CD4-positive, alpha-beta T cell treated with Interleukin-4 for 4 hours (primary cell): ENCODE measurements at regions not wholly inside any gene's neighbourhood (a gene's known extent, or its start where the extent isn't known, plus 50 kb on each side); places are given as distances from the start of the nearest gene placed in this dataset.

Source experiments
- DNase-seq: peaks from one replicate; pipeline ENCODE4 v3.0.0-alpha.2; 2020

DNA sequence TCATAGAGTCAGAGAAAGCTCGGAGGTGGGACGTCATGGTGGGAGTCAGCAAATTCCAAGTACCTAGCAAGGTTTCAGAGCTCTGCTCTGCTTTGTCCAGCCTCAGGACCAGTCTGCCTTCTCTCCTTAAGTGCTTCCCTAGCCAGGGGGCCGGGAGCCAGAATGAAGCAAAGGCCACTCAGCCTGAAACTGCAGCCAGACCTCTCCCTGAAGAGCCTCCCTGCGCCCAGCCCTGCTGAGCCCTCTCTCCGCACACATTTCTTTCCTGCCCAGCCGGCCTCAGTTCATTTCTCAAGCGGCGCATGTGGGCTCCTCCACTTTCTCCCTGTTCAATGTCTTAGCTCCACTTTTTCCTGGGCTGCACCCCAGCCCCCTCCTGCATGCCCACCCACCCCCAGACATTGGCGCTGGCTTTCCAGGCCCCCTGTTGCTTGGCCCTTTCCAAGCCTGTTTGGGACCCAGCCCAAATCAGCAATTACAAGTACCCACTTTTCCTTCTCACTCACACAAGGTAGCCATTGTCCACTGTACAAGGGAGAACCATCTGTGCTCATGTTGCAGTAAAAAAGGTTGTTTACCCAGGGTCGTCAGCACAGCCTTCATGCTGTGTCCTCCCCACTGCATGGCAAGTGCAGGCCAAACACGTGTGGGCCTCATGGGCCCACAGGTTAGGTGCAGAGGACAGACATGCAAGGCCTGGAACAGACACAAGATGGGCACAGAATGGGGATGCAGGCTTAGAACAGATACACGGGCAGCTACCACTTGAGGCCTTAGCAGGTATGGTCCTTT lies 147.1 kb downstream of the MRPL14 start:
- DNase-seq, result no peak

DNA sequence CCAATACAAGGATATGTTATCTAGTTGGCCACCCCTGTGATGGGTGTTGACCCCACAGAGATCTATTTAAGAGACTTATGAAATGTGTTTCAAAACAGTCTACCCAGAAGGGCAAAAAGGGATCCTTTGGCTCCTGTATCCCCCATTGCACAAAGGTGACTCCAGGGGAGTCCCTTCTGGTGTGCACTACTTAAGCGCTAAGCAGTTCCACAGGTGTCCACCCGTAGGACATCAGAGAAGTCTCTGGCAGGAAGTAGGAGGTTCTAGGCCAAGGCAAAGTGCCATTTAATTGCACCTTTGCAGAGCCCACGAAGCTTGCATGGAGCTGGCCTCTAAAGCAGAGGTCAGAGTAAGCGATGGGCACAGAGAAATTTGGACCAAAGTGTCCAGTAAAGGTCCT lies 147.7 kb downstream of the MRPL14 start:
- DNase-seq, result no peak

DNA sequence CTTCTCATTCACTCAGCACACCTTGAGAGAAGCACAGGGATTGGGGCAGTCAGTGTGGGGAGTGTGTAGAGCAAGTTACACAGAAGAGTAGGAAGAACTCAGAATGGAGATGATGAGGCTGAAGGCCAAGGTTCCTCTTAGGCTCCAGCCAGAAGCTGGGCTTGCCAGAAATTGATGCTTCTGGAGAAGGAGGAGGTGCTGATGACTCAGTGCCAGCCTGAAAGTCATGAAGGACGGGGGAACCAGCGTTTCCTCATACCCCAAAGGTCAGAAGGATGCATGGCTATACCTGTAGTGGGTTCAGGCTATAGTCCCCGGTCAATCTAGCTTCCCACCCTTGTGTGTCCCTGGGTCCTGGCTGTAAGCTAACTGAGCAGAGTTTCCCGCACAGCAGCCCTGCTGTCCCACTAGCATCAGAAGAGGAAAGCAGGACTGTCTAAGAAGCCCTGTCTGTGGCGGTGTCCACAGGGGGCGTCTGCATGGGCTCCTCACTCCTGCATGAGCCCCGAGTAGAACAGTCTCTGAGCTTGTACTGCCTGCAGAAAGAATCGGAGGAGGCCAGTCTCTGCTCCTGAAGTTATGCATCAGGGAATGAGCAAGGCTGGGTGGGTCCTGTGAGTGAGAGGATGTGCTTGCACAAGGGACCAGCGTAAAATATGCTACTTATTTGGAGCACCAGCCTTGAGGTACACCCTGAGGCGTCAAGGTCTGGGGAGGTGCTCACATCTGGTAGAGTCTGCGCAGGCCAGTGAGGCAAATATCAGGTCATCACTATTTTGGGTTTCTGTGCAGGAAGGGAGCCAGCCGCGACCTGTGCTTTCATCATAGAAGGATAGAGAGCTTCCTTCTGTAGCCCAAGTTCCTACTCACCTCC lies 148.5 kb downstream of the MRPL14 start:
- no peak for DNase-seq

DNA sequence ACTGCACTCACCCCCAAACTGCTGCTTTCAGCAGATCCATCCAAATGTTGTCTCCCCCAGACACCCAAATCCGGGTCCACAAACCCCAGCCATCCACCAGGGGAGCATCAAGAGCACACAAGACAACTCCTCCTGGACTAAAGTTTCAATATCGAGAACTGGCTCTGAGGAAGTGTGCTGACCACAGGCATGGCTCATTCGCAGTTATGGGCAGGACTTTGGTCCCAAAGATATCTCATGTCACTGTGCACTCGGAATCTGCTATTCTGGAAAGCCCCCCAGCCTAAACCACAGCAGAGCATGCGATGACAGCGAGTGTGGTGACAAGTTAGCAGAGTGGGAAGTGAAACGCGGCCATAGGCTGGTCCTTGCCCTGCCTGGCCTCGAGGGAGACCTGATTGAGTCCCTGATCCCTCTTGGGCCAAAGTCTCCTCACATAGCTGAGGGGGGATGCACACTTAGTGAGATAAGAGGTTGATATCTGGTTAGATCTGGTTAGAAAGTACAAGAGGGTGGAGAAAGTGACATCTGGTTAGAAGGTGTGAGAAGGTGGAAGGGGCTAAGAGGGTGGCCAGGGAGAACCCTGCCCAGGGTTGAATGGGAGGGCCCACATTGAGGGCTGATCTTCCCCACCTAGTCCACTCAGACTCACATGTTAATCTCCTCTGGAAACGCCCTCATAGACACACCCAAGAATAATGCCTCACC lies 149.7 kb downstream of the MRPL14 start:
- peak; percentile 17 for DNase-seq

DNA sequence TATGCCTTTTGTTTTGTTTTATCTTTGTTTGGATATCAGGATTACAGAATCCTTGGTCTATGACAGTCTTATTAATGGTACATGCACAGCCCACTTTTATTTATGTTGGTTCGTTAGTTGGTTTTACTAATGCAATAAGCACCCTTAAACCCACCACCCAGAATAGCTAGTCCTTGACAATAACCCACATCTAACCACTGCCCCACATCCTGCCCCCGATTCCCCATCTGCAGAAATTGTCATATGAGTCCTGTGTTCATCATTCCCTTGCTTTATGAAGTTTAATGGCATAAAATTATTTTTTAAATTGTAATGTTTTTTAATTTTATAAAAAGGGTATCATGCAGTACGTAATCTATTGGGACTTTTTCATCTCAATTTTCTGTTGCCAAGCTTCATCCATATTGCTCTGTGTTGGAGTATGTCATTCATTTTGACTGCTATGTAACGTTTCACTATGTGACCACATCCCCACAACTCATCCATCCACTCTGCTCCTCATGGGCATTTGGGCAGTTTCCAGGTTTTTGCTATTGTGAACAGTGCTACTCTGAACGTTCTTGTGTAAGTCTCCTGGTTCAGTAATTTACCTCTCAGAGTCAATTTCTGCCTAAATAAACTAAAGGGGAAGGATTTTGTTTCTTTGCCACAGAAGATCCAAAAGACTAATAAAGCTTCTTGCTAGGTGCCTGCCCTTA lies 150.4 kb downstream of the MRPL14 start:
- no peak for DNase-seq

DNA sequence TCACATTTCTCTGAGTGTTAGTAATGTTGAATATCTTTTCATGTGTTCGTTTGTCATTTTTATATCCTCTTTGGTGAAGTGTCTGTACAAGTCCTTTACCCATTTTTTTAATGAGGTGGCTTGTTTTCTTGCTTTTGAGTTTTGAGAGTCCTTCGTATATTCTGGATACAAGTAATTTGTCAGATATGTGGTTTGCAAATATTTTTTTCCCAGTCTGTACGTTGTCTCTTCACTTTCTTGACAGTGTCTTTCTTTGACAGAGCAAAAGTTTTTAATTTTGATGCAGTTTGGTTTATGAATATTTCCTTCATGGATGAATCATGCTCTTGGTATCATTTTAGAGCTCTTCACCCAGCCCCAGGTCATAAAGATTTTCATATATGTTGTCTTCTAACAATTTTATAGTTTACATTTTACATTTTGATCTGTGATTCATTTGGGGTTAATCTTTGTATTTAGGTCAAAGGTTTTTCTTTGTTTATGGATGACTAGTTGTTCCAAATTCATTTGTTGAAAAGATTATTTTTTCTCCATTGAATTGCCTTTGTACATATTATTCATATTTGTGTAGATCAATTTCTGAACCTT lies 152.5 kb downstream of the MRPL14 start:
- no peak for DNase-seq

DNA sequence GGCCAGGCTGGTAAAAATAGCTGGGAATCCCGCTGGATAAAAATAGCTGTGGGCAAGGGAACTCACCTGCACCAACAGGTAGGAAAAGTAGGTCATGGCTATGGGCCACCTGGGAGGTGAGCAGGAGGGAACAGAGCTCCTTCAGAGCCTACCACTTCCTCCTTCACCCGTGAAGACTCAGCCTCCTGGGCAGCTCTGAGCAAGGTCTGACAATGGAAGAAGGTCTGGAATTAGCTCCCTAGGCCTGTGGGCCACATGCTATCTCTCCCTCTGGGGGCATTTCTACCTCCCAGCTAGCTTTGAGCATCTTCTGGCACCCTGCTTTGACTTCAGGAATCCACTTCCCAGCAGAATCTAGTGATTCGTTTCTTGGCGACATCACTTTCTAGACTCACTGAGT lies 153.9 kb downstream of the MRPL14 start:
- DNase-seq, result no peak

DNA sequence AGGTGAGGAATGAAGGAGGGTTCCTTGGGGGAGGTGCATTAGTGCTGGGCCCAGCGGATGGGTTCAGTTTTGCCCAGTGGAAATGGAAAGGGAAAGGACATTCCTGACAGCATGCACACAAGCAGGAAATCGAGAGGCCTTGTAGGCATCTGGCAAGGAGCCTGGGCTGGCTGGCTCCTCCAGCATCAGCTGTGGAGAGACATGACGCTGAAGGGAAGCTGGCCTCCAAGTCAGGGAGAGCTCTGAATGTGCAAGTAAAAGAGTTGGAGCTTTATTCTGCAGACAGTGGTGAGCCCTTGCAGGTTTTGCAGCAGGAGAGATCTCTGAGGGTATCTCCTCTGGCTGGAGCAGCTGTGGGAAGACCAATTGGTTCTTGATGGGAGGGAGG lies 154.3 kb downstream of the MRPL14 start:
- DNase-seq, result no peak

DNA sequence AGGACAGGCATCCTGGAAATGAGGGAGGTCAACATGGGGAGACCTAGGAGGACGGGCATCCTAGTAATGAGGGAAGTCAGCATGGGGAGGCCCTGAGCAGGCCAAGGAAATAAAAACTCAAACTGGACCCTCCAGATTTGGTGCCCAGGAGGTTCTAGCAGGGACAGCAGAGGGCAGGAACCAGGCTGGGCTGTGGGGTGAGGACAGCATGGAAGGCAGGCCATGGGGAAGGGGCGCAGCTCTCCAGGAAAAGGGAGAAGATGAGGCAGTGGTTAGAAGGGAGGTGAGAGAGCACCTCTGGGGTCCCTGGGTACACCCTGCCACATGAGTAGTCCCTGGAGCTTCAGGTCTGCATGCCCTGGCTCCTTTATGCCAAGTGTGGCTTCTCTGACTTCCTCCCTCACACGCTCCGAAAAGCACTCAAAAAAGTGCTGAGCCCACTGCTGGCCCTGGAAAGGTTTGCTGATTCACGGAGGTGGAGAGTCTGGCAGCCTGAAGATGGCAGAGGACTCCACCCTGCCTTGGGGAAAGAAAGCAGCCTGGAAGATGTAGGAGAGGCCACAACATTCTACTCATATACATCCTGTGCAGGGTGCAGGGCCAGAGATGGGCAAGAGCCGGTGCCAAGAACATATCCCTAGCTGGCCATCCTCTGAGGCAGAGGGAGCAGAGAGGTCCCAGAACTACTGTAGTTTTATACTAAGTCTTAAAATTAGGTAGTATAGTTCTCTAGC lies 154.9 kb downstream of the MRPL14 start:
- no peak for DNase-seq

DNA sequence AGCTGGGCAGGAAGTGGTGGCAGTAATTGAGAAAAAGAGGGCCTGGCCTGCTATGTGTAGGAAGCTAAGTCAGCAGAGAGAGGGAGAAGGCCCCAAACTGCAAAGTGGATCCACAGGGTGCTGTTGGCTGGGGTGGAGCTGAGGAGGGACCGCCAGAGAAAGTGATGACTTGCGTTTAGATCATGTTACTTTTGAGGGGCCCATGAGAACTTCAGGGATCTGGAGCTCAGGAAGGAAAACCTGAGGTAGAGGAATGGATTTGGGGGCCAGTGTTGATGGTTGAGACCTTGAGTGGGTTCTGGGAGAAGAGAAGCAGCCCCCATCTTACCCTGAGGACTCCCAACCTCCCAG lies 155.5 kb downstream of the MRPL14 start:
- no peak for DNase-seq

DNA sequence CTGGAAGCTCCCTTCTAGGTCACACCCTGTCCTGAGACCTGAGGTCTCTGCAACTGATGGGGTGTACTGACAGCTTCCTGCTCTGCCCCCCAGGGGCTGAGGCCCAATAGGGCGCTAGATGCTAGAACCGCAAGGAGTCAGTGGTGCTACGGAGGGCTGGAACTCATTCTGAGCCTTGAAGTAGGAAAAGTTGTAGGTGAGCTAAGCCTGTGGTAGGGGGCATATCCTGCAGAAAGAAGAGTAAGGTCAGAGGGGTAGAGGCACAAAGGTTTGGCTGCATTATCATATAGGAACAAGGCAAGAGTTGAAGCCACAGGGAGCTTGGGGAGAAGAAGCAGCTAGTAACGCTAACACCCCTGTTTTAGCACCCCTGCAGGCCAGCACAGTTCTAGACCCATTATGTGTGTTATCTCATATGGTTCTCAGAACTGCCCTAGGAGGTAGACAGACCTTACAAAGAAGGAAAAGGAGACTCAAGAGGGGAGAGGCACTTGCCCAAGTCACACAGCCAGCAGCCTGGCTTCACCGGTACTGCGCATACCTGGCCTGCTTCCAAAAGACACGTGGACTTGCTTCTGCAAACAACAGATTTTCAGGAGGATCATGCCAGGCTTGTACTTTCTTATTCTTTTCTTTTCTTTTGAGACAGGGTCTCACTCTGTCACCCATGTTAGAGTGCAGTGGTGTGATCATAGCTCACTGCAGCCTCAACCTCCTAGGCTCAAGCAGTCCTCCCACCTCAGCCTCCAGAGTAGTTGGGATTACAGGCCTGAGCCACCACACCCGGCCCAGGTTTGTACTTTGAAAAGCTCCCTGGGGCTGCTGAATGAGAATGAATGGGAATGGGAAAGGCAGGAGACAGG lies 156.1 kb downstream of the MRPL14 start:
- no peak for DNase-seq

DNA sequence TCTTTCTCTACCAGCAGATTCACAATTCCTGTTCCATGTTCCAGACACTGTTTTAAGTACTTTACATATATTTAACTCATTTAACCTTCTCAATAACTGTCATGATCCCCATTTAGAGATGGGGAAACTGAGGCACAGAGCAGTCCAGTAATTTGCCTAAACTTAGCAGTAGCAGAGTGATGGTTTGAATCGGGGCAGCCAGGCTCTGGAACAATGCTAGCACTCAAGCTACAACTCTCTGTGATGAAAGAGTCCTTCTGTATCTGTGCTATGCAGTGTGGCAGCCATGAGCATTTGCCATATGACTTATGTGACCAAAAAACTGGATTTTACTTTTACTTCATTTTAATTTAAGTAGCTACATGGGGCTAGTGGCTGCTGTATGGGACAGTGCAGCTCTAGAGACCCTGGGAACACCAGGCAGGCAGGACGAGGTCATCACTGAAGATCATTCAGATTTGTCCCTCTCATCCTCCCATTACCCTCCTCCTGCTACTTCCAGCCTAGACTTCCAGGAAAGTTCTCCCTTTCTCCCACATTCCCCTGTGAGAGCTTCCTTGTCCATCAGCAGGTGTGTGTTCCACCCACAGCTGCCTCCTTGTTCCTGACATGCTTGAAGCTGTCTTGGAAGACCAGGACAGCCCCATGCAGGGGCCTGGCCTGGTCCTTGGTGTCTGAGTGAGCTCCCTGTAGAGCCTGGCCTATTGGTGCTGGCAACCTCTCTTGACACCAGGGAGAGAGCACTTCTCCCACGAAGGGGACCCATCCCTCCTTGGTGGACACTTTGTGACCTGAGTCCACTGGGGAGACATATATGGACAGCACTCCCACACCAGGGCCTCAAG lies 157.0 kb downstream of the MRPL14 start:
- DNase-seq, result no peak

DNA sequence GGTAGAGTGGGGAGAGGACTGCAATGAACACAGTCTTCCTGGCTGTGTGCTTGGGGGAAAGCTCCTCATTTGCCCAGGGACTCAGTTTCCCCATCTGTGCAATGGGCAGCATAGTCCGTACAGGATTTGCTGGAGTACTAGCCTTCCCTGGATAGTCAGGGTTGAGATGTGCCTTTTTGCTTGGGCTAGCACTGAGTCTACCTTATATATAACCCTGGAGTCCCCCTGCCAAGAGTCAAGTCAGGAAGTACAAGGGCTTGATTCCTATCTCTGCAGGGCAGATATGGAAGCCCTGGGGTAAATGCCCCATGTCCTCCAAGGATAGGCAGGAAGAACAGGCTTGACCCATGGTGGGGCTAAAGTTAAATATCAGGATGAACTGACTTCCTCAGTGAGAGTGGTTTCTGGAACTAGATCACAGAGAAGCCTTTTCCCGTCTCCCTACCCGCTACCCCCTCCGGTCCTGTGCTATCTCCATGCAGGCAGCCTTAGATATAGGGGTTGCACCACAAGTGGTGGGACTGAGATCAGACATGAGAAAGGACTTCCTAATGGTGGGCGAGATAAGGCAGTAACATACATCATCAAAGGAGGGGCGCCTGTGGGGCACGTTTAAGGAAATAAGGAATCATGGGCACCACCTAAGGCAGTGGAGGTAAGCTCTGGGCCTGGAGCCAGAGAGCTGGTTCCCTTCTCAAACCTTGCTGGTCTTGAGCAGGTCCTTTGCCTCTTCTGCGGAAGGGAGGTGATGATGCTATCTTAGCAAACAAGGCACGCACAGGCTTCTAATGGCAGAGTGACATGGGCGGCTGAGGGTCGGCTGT lies 157.9 kb downstream of the MRPL14 start:
- no peak for DNase-seq

DNA sequence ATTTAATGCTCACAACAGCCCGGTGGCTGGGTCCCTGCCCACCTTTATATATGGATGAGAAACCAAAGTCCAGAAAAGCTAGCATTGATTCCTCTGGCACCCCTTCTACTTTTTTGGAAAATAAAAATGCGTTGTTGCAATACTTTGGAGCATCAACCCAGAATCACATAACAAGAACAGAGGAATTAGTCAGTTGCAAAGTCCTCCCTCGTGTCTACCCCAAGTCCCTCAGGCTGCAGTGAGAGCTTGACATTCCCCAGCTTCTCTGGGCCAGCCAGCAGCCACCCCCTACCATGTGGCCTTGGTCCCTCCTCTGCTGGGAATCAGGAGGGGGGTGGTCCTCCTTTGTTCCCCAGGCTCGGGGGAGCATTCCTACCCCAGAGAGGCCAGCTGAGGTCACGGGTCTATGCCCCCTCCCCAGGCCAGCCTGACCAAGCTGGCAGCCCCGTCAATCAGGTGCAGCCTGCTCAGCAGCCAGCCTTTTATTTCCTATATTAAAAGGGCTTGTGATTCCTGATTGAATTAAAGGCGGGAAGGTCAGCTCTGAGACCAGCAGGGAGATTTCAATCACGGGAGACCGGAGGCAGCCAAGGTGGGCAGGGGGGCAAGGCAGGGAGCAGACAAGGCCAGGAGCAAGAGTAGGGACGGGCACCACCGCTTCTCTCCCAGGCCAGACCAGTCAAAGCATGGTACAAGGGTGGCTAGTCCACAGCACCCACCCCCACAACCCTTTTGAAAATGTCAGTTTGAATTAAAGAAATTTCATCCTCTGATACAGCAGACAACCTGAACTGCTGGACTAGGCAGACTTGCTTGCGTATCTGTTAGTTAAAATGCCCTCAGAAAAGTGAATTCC lies 158.9 kb downstream of the MRPL14 start:
- DNase-seq, result no peak

DNA sequence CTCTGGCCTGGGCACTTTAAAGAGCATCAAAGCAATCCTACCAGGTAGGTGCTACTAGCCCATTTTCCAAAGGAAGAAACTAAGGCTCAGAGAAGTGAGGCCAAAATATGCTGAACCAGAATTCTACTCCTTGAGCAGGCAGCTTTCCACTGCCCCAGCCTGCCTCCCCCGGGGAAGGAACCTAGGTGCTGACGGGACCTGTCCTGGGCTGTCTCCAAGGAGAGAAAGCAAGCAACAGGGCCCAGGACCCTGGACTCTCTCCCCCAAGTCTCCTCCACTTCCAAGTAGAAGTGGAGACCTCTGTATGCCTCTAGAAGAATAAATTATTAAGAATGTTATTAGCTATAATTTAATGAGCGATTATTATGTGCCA lies 159.5 kb downstream of the MRPL14 start:
- no peak for DNase-seq

DNA sequence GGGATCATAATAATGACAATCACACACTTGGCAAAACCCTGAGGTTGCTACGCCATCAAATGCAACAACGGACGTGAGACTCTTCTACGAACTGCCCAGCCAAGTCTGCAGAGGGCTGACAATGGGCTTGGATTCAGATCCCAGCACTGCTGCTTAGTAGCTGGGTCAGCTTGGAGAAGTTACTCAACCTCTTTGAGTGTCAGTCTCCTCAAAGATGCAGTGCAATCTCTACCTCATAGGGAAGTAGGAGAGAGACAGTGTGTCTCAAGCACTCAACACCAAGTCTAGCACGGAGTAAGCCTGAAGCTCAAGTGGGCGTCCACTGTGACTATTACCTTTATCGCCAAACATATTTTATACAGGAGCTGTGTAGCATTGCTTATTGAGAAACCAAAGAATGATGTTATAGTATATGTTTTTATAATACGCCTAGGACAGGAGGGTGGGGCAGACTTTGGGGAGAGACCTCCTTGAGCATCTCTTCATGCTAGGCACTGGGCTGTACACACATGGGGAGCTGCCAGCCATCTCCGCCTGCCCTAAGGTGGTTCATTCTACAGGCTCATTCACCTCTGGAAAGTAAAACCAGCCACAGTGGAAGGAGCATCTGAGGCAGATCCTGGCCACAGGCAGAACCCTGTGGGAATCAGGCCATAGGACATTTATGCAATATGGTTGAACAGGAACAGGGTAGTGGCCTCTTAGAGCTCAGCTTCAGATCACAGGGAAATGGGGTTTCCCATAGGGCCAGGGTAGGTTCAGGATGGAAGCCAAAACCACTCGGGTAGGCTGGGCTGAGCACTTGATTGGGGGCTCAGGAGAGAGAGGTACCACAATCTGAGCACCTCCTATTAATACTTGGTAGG lies 160.2 kb downstream of the MRPL14 start:
- no peak for DNase-seq

DNA sequence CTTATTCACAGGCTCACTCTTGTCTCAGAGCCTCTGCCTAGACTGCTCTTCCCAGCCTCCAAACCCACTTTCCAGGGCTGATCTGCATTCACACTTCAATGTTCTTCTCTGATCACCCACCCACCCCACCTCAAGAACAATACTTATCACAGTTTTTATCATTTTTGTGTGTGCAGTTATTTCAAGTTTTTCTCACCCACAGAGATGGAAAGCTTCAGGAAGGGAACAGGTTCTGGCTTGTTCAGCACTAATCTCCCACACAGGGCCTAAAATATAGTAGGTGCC lies 160.9 kb downstream of the MRPL14 start:
- DNase-seq, result no peak
